Neural progenitor cell (in vitro differentiated cells): ENCODE measurements at regions not wholly inside any gene's neighbourhood (a gene's known extent, or its start where the extent isn't known, plus 50 kb on each side); places are given as distances from the start of the nearest gene placed in this dataset.

Source experiments
- CTCF ChIP-seq: fragments of 200-600 bp; sonication (generic); IDR thresholded peaks from 2 replicates; pipeline ENCODE4 v1.5.1; 2017; ENCODE audit warnings: antibody characterized with exemption, mild to moderate bottlenecking
- EZH2phosphoT487 ChIP-seq: fragments of 200-600 bp; sonication (generic); IDR thresholded peaks from 2 replicates; pipeline ENCODE4 v1.6.1; 2017; ENCODE audit warnings: antibody characterized with exemption

- no peak for TF ChIP-seq CTCF
- no peak for TF ChIP-seq EZH2phosphoT487
Measured at GRCh38 chr1:228876187-228876586, 140.9 kb downstream of the RHOU start.
